Activated naive CD8-positive, alpha-beta T cell treated with anti-CD3 and anti-CD28 coated beads for 36 hours (primary cell): ENCODE measurements at regions not wholly inside any gene's neighbourhood (a gene's known extent, or its start where the extent isn't known, plus 50 kb on each side); places are given as distances from the start of the nearest gene placed in this dataset.
"Not testable (repeated sequence)": the region's sequence is repeated elsewhere in the genome, so short reads cannot be mapped to it uniquely, and the experiment has no call there.

Experiments
- DNase-seq: peaks from one replicate; pipeline ENCODE4 v3.0.0; 2021
- H3K27ac Mint-ChIP-seq: one replicate; pipeline ENCODE4 v1.8.0; 2022; ENCODE audit warnings: mild to moderate bottlenecking, moderate library complexity, mixed read lengths
- H3K27me3 Mint-ChIP-seq: one replicate; pipeline ENCODE4 v1.8.0; 2022; ENCODE audit warnings: mild to moderate bottlenecking, mixed read lengths
- H3K36me3 Mint-ChIP-seq: one replicate; pipeline ENCODE4 v1.8.0; 2021; ENCODE audit warnings: mild to moderate bottlenecking, mixed read lengths
- H3K4me1 Mint-ChIP-seq: one replicate; pipeline ENCODE4 v1.8.0; 2021; ENCODE audit warnings: mixed read lengths
- H3K4me3 Mint-ChIP-seq: one replicate; pipeline ENCODE4 v1.8.0; 2022; ENCODE audit warnings: mild to moderate bottlenecking, moderate library complexity, mixed read lengths
- H3K9me3 Mint-ChIP-seq: one replicate; pipeline ENCODE4 v1.8.0; 2022; ENCODE audit warnings: mixed read lengths

- H3K4me1 Mint-ChIP-seq, DNase-seq, H3K4me3 Mint-ChIP-seq, H3K9me3 Mint-ChIP-seq, H3K27ac Mint-ChIP-seq, H3K36me3 Mint-ChIP-seq, H3K27me3 Mint-ChIP-seq: not testable (repeated sequence)
These were observed 173.6 kb downstream of the TBC1D2B start for GRCh38 chr15:77903761-77904435.

DNA sequence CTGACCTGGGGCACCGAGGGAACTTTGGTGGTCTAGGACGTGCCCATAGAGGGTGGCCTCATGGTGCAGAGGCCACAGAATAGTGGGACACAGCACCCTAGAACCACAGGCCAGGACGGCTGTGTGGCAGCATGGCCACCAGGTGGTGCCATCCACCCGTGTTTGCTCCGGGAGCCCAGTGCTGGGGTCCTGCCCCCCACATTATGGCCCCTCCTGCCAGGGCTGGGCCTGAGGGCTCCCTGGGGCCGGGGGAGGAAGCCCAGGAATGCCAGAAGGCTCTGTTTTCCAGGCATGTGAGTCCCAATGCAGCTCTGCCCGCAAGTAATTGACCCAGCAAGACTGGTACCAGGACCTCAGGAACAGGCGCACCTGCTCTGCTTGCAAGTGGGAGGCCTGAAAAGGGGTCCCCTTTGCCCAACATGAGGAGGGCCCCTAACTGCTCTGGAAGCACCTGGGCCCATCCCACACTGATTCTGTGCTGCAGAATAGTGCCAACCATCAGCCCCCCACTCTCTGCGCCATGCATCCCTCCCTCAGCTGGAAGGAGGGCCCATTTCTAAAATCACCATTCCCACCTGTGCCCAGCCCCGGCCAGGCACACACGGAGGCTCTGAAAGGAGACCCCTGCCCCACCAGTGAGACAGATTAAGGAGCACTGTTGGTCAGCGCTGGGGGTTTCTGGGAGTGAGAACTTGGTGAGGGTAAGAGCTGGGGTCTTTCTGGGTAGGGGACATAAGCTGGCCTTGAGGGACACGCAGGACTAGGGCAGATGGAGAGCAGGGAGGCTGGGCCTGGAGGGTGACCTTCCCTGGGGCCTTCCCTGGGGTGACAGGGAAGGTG, 174.4 kb downstream of the TBC1D2B start:
- DNase-seq = peak; percentile 49
- H3K36me3 Mint-ChIP-seq, H3K4me3 Mint-ChIP-seq: not testable (repeated sequence)

GRCh38 chr15:77901921-77902750, 175.4 kb downstream of the TBC1D2B start:
- Mint-ChIP-seq H3K27ac (no peak overlapping the region), H3K9me3 (no peaks in the 10 kb centered on the region), H3K4me3 (no peak overlapping the region), H3K4me1 (no peaks in the 10 kb centered on the region), H3K27me3 (no peaks in the 10 kb centered on the region), H3K36me3 (no peaks in the 10 kb centered on the region)
- DNase-seq = no peak

More for the DNA sequence above, 174.4 kb downstream of the TBC1D2B start:
- H3K9me3 Mint-ChIP-seq, H3K27ac Mint-ChIP-seq, H3K27me3 Mint-ChIP-seq, H3K4me1 Mint-ChIP-seq: not testable (repeated sequence)

GRCh38 chr15:77901251-77901881, 176.1 kb downstream of the TBC1D2B start:
- H3K9me3 Mint-ChIP-seq = no peaks in the 10 kb centered on the region
- H3K4me1 Mint-ChIP-seq = no peaks in the 10 kb centered on the region
- no peaks in the 10 kb centered on the region for H3K36me3 Mint-ChIP-seq
- no peak overlapping the region for H3K4me3 Mint-ChIP-seq
- no peaks in the 10 kb centered on the region for H3K27me3 Mint-ChIP-seq
- DNase-seq = no peak
- no peak overlapping the region for H3K27ac Mint-ChIP-seq

DNA sequence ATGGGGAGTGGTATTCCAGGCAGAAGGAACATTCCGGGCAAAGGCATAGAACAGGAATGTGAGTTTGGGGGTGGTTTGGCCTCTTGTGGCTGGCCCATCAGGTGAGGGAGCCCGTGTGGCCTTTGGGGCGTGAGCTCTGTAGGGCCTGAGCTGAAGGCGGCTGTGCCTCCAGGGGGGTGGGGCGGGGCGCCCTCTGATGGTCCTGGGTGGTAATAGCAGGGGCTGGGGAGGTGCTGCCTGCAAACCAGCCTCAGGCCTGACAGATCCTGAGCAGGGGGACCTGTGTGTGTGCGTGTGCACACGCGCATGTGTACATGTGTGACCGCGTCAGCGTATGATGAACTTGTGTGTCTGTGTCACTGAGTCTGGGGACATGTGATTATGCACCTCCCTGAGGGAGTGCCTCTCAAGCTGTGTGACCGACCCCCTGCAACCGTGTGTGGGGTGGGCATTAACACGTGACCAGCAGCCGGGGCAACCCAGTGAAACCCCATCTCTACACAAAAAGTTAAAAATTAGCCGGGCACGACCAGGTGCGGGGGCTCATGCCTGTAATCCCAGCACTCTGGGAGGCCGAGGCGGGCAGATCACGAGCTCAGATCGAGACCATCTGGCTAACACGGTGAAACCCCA, 177.1 kb downstream of the TBC1D2B start:
- not testable (repeated sequence) for H3K9me3 Mint-ChIP-seq, H3K27ac Mint-ChIP-seq, H3K4me3 Mint-ChIP-seq, H3K4me1 Mint-ChIP-seq, H3K27me3 Mint-ChIP-seq, H3K36me3 Mint-ChIP-seq
- DNase-seq = peak; percentile 22

GRCh38 chr15:77899776-77900175, 177.7 kb downstream of the TBC1D2B start:
- not testable (repeated sequence) for H3K4me3 Mint-ChIP-seq

GRCh38 chr15:77898811-77899730, 178.4 kb downstream of the TBC1D2B start:
- Mint-ChIP-seq H3K36me3 (no peaks in the 10 kb centered on the region), H3K27ac (no peak overlapping the region), H3K4me3 (no peak overlapping the region), H3K27me3 (no peaks in the 10 kb centered on the region), H3K9me3 (no peaks in the 10 kb centered on the region), H3K4me1 (no peaks in the 10 kb centered on the region)
- no peak for DNase-seq

More at GRCh38 chr15:77899776-77900175, 177.7 kb downstream of the TBC1D2B start:
- not testable (repeated sequence) for H3K36me3 Mint-ChIP-seq, H3K27ac Mint-ChIP-seq, H3K27me3 Mint-ChIP-seq, H3K9me3 Mint-ChIP-seq, DNase-seq, H3K4me1 Mint-ChIP-seq

DNA sequence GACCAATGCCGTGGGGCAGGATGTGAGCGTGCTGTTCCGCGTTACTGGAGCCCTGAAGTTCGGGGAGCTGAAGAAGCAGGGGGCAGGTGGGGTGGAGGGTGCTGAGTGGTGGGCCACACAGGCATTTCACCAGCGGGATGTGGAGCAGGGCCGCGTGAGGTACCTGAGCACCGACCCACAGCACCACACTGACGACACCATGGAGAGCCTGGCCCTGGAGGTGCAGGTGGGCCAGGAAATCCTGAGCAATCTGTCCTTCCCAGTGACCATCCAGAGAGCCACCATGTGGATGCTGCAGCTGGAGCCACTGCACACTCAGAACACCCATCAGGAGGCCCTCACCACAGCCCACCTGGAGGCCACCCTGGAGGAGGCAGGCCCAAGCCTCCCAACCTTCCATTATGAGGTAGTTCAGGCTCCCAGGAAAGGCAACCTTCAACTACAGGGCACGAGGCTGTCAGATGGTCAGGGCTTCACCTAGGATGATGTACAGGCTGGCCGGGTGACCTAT, 179.6 kb downstream of the TBC1D2B start:
- Mint-ChIP-seq H3K4me3 (no peak overlapping the region), H3K27me3 (no peaks in the 10 kb centered on the region), H3K27ac (no peak overlapping the region), H3K9me3 (no peaks in the 10 kb centered on the region), H3K36me3 (no peaks in the 10 kb centered on the region), H3K4me1 (no peaks in the 10 kb centered on the region)
- DNase-seq = no peak

DNA sequence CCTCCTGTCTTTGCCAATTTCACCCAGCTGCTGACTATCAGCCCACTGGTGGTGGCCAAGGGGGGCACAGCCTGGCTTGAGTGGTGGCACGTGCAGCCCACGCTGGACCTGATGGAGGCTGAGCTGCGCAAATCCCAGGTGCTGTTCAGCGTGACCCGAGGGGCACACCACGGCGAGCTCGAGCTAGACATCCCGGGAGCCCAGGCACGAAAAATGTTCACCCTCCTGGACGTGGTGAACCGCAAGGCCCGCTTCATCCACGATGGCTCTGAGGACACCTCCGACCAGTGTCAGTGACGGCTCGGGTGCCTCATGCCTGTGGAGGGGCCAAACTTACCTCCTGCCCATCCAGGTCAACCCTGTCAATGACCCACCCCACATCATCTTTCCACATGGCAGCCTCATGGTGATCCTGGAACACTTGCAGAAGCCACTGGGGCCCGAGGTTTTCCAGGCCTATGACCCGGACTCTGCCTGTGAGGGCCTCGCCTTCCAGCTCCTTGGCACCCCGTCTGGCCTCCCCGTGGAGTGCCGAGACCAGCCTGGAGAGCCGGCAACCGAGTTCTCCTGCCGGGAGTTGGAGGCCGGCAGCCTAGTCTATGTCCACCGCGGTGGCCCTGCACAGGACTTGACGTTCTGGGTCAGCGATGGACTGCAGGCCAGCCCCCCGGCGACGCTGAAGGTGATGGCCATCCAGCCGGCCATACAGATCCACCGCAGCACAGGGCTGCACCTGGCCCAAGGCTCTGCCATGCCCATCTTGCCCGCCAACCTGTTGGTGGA, 180.2 kb downstream of the TBC1D2B start:
- H3K9me3 Mint-ChIP-seq, DNase-seq, H3K4me3 Mint-ChIP-seq, H3K27ac Mint-ChIP-seq, H3K4me1 Mint-ChIP-seq, H3K27me3 Mint-ChIP-seq, H3K36me3 Mint-ChIP-seq: not testable (repeated sequence)

- H3K36me3 Mint-ChIP-seq, H3K4me3 Mint-ChIP-seq, H3K27me3 Mint-ChIP-seq, H3K27ac Mint-ChIP-seq, DNase-seq, H3K4me1 Mint-ChIP-seq, H3K9me3 Mint-ChIP-seq: not testable (repeated sequence)
These were observed 181.1 kb downstream of the TBC1D2B start for GRCh38 chr15:77896147-77897112.

- no peaks in the 10 kb centered on the region for H3K4me1 Mint-ChIP-seq
- no peak overlapping the region for H3K4me3 Mint-ChIP-seq
- no peaks in the 10 kb centered on the region for H3K36me3 Mint-ChIP-seq
- no peak for DNase-seq
- H3K9me3 Mint-ChIP-seq = no peaks in the 10 kb centered on the region
- no peak overlapping the region for H3K27ac Mint-ChIP-seq
- H3K27me3 Mint-ChIP-seq = no peaks in the 10 kb centered on the region
These were observed 181.8 kb downstream of the TBC1D2B start for GRCh38 chr15:77895742-77896141.

DNA sequence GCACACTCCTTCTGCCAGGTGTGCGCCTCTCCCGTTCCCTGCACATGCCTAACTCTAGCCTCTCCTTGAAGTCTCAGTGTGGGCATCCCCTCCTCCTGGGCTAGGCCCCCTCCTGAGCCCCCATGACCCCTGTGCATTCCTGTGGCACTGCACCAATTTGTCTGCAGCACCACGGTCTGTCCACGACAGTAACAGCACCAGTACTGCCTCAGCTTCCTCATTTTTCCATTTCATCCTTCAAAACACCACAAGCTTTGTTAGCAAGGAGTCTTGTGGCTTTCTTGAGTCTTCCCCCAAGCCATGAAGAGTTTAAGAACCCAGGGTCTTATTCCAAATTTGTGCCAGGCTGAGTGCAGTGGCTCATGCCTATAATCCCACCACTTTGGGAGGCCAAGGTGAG, 182.4 kb downstream of the TBC1D2B start:
- not testable (repeated sequence) for H3K4me3 Mint-ChIP-seq, H3K36me3 Mint-ChIP-seq, H3K9me3 Mint-ChIP-seq, H3K4me1 Mint-ChIP-seq, H3K27ac Mint-ChIP-seq, DNase-seq, H3K27me3 Mint-ChIP-seq
